HL-60 (cell line): ENCODE measurements at regions not wholly inside any gene's neighbourhood (a gene's known extent, or its start where the extent isn't known, plus 50 kb on each side); places are given as distances from the start of the nearest gene placed in this dataset.

Experiments
- DNase-seq, 2 experiments: peaks; one replicate each; pipeline ENCODE4 v3.0.0-alpha.2; 2010 to 2020; ENCODE audit warnings: low read depth in 1 of 2, low spot score in 1 of 2
- H3K27ac ChIP-seq: fragments of 250-450 bp; sonication (Bioruptor Pico); replicated peaks from 2 replicates; pipeline ENCODE4 v1.5.1; 2020; ENCODE audit warnings: mild to moderate bottlenecking, moderate library complexity
- H3K27me3 ChIP-seq: fragments of 250-450 bp; sonication (Bioruptor Pico); 2 replicates; pipeline ENCODE4 v1.5.1; 2021; ENCODE audit warnings: mild to moderate bottlenecking, moderate library complexity; ENCODE audit not compliant: insufficient read depth, poor library complexity, severe bottlenecking
- H3K4me3 ChIP-seq: replicated peaks from 2 replicates; pipeline ENCODE4 v1.5.1; 2011; ENCODE audit warnings: mild to moderate bottlenecking, control low read depth, low read length; ENCODE audit not compliant: insufficient read depth
- GABPA ChIP-seq: IDR thresholded peaks from 2 replicates; pipeline ENCODE4 v1.6.1; 2012; ENCODE audit warnings: low read depth
- POLR2AphosphoS5 ChIP-seq: IDR thresholded peaks from 2 replicates; pipeline ENCODE4 v1.6.1; 2012; ENCODE audit warnings: low read depth
- SPI1 ChIP-seq: IDR thresholded peaks from 2 replicates; pipeline ENCODE4 v1.6.1; 2012; ENCODE audit warnings: low read depth, mild to moderate bottlenecking, borderline replicate concordance
- TF ChIP-seq, protein P1 (sequence below): IDR thresholded peaks from one replicate; pipeline ENCODE4 v1.5.1; 2011; ENCODE audit warnings: low read length, control low read depth, inconsistent platforms; ENCODE audit not compliant: insufficient read depth
- TF ChIP-seq, protein P2 (sequence below): IDR thresholded peaks from 2 replicates; pipeline ENCODE4 v1.6.1; 2012; ENCODE audit warnings: low read depth; ENCODE audit not compliant: insufficient replicate concordance

DNA sequence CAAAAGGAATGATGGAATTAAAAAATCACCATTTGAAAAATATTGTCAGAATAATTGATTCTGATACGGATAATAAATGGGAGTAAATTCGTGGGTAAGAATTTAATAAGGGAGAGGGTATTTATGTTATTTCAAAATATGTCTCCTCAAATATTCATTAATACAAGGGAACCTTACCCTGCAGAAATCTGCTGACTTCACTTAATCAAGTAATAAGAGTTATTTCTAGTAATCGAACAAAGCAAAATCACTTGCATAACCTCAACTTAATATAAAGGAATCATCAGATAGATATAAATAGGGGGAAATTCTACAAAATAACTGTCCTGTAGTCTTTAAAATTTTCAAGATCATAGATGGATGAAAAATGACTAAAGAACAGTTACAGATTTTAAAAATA lies 1164.7 kb upstream of the GJE1 start:
- DNase-seq: no peak

DNA sequence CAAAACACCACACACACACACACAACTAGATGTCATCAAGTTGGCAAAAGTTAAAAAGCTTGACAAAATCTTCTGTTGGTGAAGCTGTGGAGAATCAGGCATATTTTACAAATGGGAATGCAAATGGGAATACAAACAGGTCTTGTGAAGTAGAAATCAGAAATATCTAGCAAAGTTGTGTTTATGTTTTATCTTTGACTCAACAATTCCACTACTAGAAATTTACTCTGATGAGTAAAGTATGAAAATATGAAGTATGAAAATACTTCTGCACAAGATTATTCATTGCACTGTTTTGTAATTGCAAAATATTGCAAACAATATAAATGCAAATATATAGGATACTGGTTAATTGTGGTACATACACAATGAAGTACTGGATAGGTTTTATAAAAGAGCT lies 1166.0 kb upstream of the GJE1 start:
- Histone ChIP-seq H3K27me3 (no peaks in the 10 kb centered on the region), H3K27ac (no peak overlapping the region), H3K4me3 (no peak overlapping the region)
- TF ChIP-seq POLR2AphosphoS5 (no peak), GABPA (no peak), SPI1 (no peak)
- TF ChIP-seq, protein P1, sequence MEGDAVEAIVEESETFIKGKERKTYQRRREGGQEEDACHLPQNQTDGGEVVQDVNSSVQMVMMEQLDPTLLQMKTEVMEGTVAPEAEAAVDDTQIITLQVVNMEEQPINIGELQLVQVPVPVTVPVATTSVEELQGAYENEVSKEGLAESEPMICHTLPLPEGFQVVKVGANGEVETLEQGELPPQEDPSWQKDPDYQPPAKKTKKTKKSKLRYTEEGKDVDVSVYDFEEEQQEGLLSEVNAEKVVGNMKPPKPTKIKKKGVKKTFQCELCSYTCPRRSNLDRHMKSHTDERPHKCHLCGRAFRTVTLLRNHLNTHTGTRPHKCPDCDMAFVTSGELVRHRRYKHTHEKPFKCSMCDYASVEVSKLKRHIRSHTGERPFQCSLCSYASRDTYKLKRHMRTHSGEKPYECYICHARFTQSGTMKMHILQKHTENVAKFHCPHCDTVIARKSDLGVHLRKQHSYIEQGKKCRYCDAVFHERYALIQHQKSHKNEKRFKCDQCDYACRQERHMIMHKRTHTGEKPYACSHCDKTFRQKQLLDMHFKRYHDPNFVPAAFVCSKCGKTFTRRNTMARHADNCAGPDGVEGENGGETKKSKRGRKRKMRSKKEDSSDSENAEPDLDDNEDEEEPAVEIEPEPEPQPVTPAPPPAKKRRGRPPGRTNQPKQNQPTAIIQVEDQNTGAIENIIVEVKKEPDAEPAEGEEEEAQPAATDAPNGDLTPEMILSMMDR: no peak
- DNase-seq: no peak

More for the DNA sequence above, 1164.7 kb upstream of the GJE1 start:
- no peak for TF ChIP-seq POLR2AphosphoS5
- no peak for TF ChIP-seq SPI1
- TF ChIP-seq GABPA: no peak
- TF ChIP-seq, protein P2, sequence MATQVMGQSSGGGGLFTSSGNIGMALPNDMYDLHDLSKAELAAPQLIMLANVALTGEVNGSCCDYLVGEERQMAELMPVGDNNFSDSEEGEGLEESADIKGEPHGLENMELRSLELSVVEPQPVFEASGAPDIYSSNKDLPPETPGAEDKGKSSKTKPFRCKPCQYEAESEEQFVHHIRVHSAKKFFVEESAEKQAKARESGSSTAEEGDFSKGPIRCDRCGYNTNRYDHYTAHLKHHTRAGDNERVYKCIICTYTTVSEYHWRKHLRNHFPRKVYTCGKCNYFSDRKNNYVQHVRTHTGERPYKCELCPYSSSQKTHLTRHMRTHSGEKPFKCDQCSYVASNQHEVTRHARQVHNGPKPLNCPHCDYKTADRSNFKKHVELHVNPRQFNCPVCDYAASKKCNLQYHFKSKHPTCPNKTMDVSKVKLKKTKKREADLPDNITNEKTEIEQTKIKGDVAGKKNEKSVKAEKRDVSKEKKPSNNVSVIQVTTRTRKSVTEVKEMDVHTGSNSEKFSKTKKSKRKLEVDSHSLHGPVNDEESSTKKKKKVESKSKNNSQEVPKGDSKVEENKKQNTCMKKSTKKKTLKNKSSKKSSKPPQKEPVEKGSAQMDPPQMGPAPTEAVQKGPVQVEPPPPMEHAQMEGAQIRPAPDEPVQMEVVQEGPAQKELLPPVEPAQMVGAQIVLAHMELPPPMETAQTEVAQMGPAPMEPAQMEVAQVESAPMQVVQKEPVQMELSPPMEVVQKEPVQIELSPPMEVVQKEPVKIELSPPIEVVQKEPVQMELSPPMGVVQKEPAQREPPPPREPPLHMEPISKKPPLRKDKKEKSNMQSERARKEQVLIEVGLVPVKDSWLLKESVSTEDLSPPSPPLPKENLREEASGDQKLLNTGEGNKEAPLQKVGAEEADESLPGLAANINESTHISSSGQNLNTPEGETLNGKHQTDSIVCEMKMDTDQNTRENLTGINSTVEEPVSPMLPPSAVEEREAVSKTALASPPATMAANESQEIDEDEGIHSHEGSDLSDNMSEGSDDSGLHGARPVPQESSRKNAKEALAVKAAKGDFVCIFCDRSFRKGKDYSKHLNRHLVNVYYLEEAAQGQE: no peak
- TF ChIP-seq, protein P1: no peak
- Histone ChIP-seq H3K4me3 (no peak overlapping the region), H3K27me3 (no peaks in the 10 kb centered on the region), H3K27ac (no peak overlapping the region)

DNA sequence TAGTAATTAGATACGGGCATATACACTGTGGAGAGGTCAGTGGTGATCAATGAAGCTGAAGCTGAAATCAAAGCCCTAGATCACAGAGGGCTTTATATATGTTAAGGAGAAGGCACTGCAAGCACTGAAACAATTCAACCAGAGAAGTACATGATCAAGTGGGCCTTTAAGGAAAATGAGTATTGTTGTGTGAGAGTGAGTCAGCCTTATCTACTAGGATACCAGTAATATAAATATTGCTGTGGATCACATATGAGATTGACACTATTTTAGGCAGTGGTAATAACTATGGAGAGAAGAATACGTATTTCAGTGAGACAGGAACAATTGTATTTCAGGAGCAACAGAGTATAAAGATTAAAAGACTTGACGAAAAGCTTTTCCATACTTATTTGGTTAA lies 1172.2 kb upstream of the GJE1 start:
- Histone ChIP-seq H3K4me3 (no peak overlapping the region), H3K27me3 (no peaks in the 10 kb centered on the region), H3K27ac (no peak overlapping the region)
- no peak for DNase-seq
- TF ChIP-seq SPI1 (no peak), POLR2AphosphoS5 (no peak), GABPA (no peak)
- TF ChIP-seq, protein P1: no peak
- TF ChIP-seq, protein P2: no peak

DNA sequence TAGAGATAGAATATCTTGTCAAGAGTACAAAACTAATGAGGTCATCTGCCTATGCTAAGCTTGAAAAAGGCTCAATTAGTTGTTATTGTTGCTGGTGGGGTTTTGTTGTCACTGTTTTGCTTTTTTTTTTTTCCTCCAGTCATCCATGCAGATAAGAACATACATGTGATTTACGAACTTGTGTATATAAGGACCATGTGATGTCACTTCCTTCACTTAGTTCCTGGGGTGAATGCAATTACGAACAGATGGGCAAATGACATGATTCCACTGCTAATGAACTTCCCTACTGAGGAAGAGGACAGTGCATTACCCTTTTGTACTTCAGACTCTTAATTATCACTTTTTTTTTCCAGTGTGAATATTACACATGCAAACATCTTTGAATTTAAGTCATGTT lies 1175.3 kb upstream of the GJE1 start:
- TF ChIP-seq, protein P1: no peak
- TF ChIP-seq SPI1 (no peak), GABPA (no peak), POLR2AphosphoS5 (no peak)
- TF ChIP-seq, protein P2: no peak
- DNase-seq: no peak
- H3K27ac ChIP-seq: no peak overlapping the region

More for the DNA sequence above, 1175.3 kb upstream of the GJE1 start:
- no peaks in the 10 kb centered on the region for H3K27me3 ChIP-seq
- no peak overlapping the region for H3K4me3 ChIP-seq
